Germinal center (tissue), 1 donor: ENCODE measurements at regions not wholly inside any gene's neighbourhood (a gene's known extent, or its start where the extent isn't known, plus 50 kb on each side); places are given as distances from the start of the nearest gene placed in this dataset.
"Not testable (repeated sequence)": the region's sequence is repeated elsewhere in the genome, so short reads cannot be mapped to it uniquely, and the experiment has no call there.

Experiments used
- DNase-seq: peaks from one replicate; pipeline ENCODE4 v3.0.0; 2012; ENCODE audit warnings: mixed read lengths, low spot score

GRCh38 chr15:30688684-30689083, 62.8 kb downstream of the ARHGAP11B start:
- DNase-seq = not testable (repeated sequence)

- not testable (repeated sequence) for DNase-seq
Measured at GRCh38 chr15:30690153-30690552, 64.2 kb downstream of the ARHGAP11B start.

- not testable (repeated sequence) for DNase-seq
Measured at GRCh38 chr15:30695811-30696210, 69.9 kb downstream of the ARHGAP11B start.

- DNase-seq = not testable (repeated sequence)
Measured at GRCh38 chr15:30696439-30697314, 70.7 kb downstream of the ARHGAP11B start.

GRCh38 chr15:30697315-30697685, 71.4 kb downstream of the ARHGAP11B start:
- not testable (repeated sequence) for DNase-seq

- DNase-seq = not testable (repeated sequence)
Measured at GRCh38 chr15:30700006-30700597, 74.2 kb downstream of the ARHGAP11B start.

GRCh38 chr15:30707976-30708685, 82.2 kb downstream of the ARHGAP11B start:
- not testable (repeated sequence) for DNase-seq

- not testable (repeated sequence) for DNase-seq
Measured at GRCh38 chr15:30708809-30709208, 82.9 kb downstream of the ARHGAP11B start.

GRCh38 chr15:30718038-30718643, 92.2 kb downstream of the ARHGAP11B start:
- not testable (repeated sequence) for DNase-seq

GRCh38 chr15:30719363-30719762, 93.4 kb downstream of the ARHGAP11B start:
- not testable (repeated sequence) for DNase-seq

- DNase-seq = not testable (repeated sequence)
Measured at GRCh38 chr15:30720825-30721224, 94.9 kb downstream of the ARHGAP11B start.

GRCh38 chr15:30721529-30721928, 95.6 kb downstream of the ARHGAP11B start:
- not testable (repeated sequence) for DNase-seq

- not testable (repeated sequence) for DNase-seq
Measured at GRCh38 chr15:30723540-30724175, 97.7 kb downstream of the ARHGAP11B start.

GRCh38 chr15:30729880-30730590, 104.1 kb downstream of the ARHGAP11B start:
- DNase-seq = not testable (repeated sequence)

- not testable (repeated sequence) for DNase-seq
Measured at GRCh38 chr15:30730633-30731032, 104.7 kb downstream of the ARHGAP11B start.

GRCh38 chr15:30732100-30732499, 106.2 kb downstream of the ARHGAP11B start:
- not testable (repeated sequence) for DNase-seq

GRCh38 chr15:30735884-30736564, 110.1 kb downstream of the ARHGAP11B start:
- not testable (repeated sequence) for DNase-seq

GRCh38 chr15:30742796-30743195, 116.9 kb downstream of the ARHGAP11B start:
- not testable (repeated sequence) for DNase-seq

- DNase-seq = not testable (repeated sequence)
Measured at GRCh38 chr15:30749048-30749447, 123.1 kb downstream of the ARHGAP11B start.

GRCh38 chr15:30755036-30755687, 129.2 kb downstream of the ARHGAP11B start:
- not testable (repeated sequence) for DNase-seq
